Hepatocyte (in vitro differentiated cells): ENCODE measurements at regions not wholly inside any gene's neighbourhood (a gene's known extent, or its start where the extent isn't known, plus 50 kb on each side); places are given as distances from the start of the nearest gene placed in this dataset.

Source experiments
- EZH2 ChIP-seq: fragments of 200-600 bp; sonication (generic); IDR thresholded peaks from 2 replicates; pipeline ENCODE4 v1.6.1; 2016; ENCODE audit warnings: antibody characterized with exemption, mild to moderate bottlenecking, borderline replicate concordance
- EZH2phosphoT487 ChIP-seq: fragments of 200-600 bp; sonication (generic); IDR thresholded peaks from one replicate; pipeline ENCODE4 v1.6.1; 2018; ENCODE audit warnings: antibody characterized with exemption, mild to moderate bottlenecking, low read depth, moderate library complexity; ENCODE audit not compliant: unreplicated experiment, severe bottlenecking
- TF ChIP-seq, protein P1 (sequence below): fragments of 200-600 bp; sonication (generic); IDR thresholded peaks from 2 replicates; pipeline ENCODE4 v1.5.1; 2016; ENCODE audit warnings: antibody characterized with exemption, mild to moderate bottlenecking; ENCODE audit not compliant: poor library complexity

DNA sequence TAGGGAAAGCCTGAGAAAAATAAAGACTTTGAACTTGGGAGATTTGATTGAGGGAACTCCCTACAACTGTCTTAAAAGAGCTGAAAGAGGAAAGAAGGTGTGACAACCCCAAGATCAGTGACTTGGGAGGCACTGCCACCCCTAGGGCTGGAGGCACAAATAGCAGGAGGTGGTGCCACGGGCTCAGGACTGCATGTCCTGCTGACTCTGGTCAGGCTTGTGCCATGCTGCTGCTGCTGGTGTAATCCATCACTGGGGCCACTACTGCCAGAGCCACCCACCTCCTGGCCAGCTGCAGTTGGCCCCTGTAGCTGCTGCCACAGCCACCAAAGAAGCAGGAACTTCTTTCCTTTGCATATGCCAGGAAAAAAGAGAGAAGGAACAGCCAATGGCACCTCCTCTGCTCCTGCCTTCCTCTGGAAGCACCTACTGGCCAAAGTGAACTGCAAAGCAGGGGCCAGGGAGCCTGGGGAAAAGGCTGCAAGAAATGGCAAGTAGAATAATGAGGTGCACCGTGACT is 730.3 kb downstream of the PTPRU start:
- no peak for TF ChIP-seq EZH2
- TF ChIP-seq, protein P1, sequence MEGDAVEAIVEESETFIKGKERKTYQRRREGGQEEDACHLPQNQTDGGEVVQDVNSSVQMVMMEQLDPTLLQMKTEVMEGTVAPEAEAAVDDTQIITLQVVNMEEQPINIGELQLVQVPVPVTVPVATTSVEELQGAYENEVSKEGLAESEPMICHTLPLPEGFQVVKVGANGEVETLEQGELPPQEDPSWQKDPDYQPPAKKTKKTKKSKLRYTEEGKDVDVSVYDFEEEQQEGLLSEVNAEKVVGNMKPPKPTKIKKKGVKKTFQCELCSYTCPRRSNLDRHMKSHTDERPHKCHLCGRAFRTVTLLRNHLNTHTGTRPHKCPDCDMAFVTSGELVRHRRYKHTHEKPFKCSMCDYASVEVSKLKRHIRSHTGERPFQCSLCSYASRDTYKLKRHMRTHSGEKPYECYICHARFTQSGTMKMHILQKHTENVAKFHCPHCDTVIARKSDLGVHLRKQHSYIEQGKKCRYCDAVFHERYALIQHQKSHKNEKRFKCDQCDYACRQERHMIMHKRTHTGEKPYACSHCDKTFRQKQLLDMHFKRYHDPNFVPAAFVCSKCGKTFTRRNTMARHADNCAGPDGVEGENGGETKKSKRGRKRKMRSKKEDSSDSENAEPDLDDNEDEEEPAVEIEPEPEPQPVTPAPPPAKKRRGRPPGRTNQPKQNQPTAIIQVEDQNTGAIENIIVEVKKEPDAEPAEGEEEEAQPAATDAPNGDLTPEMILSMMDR: no peak
- no peak for TF ChIP-seq EZH2phosphoT487
